SH-SY5Y (cell line): ENCODE measurements at regions not wholly inside any gene's neighbourhood (a gene's known extent, or its start where the extent isn't known, plus 50 kb on each side); places are given as distances from the start of the nearest gene placed in this dataset.

Experiments
- GATA2 ChIP-seq: IDR thresholded peaks from 2 replicates; pipeline ENCODE4 v1.6.1; 2011; ENCODE audit warnings: mild to moderate bottlenecking, low read depth, low read length
- GATA3 ChIP-seq: IDR thresholded peaks from 2 replicates; pipeline ENCODE4 v1.6.1; 2011; ENCODE audit warnings: low read depth, mild to moderate bottlenecking, low read length, moderate library complexity

GRCh38 chr5:167413506-167413905 is 877.9 kb upstream of the WWC1 start:
- TF ChIP-seq GATA2 (no peak), GATA3 (no peak)
